Trophoblast cell (in vitro differentiated cells and primary cell): ENCODE measurements at regions not wholly inside any gene's neighbourhood (a gene's known extent, or its start where the extent isn't known, plus 50 kb on each side); places are given as distances from the start of the nearest gene placed in this dataset.

Experiments
- DNase-seq, 2 donors: peaks; one replicate each; pipeline ENCODE4 v3.0.0-alpha.2; 2016
- H2AFZ ChIP-seq: 2 replicates; pipeline ENCODE4 v1.6.1; 2013; ENCODE audit warnings: low read length, moderate library complexity, mild to moderate bottlenecking; ENCODE audit not compliant: insufficient read depth, poor library complexity
- H2AK5ac ChIP-seq: 2 replicates; pipeline ENCODE4 v1.6.1; 2013; ENCODE audit warnings: mild to moderate bottlenecking, low read length
- H2BK120ac ChIP-seq: 2 replicates; pipeline ENCODE4 v1.6.1; 2013; ENCODE audit warnings: low read length, mild to moderate bottlenecking, moderate library complexity; ENCODE audit not compliant: insufficient read depth, poor library complexity
- H2BK12ac ChIP-seq: 2 replicates; pipeline ENCODE4 v1.6.1; 2013; ENCODE audit warnings: mild to moderate bottlenecking, low read length, moderate library complexity
- H2BK5ac ChIP-seq: 2 replicates; pipeline ENCODE4 v1.6.1; 2013; ENCODE audit warnings: low read length, low read depth, moderate library complexity, mild to moderate bottlenecking; ENCODE audit not compliant: poor library complexity
- H3K14ac ChIP-seq: 2 replicates; pipeline ENCODE4 v1.6.1; 2013; ENCODE audit warnings: mild to moderate bottlenecking, low read length
- H3K18ac ChIP-seq: 2 replicates; pipeline ENCODE4 v1.6.1; 2013; ENCODE audit warnings: mild to moderate bottlenecking, low read length
- H3K23ac ChIP-seq: 2 replicates; pipeline ENCODE4 v1.6.1; 2013; ENCODE audit warnings: low read length
- H3K27ac ChIP-seq: 2 replicates; pipeline ENCODE4 v1.5.1; 2013; ENCODE audit warnings: low read depth, mild to moderate bottlenecking, inconsistent platforms, low read length, moderate library complexity
- H3K27me3 ChIP-seq: 2 replicates; pipeline ENCODE4 v1.6.1; 2013; ENCODE audit warnings: inconsistent platforms, mild to moderate bottlenecking, low read length, moderate library complexity; ENCODE audit not compliant: insufficient read depth
- H3K36me3 ChIP-seq, 2 experiments: 1 replicate in 1 of 2; 2 replicates in 1 of 2; pipeline ENCODE4 v1.6.1; 2013; ENCODE audit warnings: low read length in 2 of 2, mild to moderate bottlenecking in 2 of 2, moderate library complexity in 1 of 2; ENCODE audit not compliant: insufficient read depth in 2 of 2, control insufficient read depth in 1 of 2
- H3K4ac ChIP-seq: 2 replicates; pipeline ENCODE4 v1.6.1; 2013; ENCODE audit warnings: low read depth, mild to moderate bottlenecking, low read length, moderate library complexity
- H3K4me1 ChIP-seq, 2 experiments: 1 replicate in 1 of 2; 2 replicates in 1 of 2; pipeline ENCODE4 v1.6.1; 2013; ENCODE audit warnings: low read length in 2 of 2, mild to moderate bottlenecking in 2 of 2, moderate library complexity in 1 of 2; ENCODE audit not compliant: insufficient read depth in 2 of 2, control insufficient read depth in 1 of 2
- H3K4me2 ChIP-seq: 2 replicates; pipeline ENCODE4 v1.6.1; 2013; ENCODE audit warnings: inconsistent platforms, mild to moderate bottlenecking, low read length, moderate library complexity
- H3K4me3 ChIP-seq: 2 replicates; pipeline ENCODE4 v1.5.1; 2013; ENCODE audit warnings: mild to moderate bottlenecking, low read depth, low read length, inconsistent platforms
- H3K79me1 ChIP-seq: one replicate; pipeline ENCODE4 v1.6.1; 2013; ENCODE audit warnings: low read length
- H3K79me2 ChIP-seq: 2 replicates; pipeline ENCODE4 v1.6.1; 2013; ENCODE audit warnings: low read length, mild to moderate bottlenecking; ENCODE audit not compliant: control insufficient read depth, insufficient read depth, poor library complexity
- H3K9ac ChIP-seq: 2 replicates; pipeline ENCODE4 v1.6.1; 2013; ENCODE audit warnings: mild to moderate bottlenecking, low read length
- H3K9me3 ChIP-seq: 2 replicates; pipeline ENCODE4 v1.6.1; 2013; ENCODE audit warnings: low read depth, mild to moderate bottlenecking, control low read depth, inconsistent platforms, low read length; ENCODE audit not compliant: insufficient read depth
- H4K12ac ChIP-seq: 2 replicates; pipeline ENCODE4 v1.6.1; 2013; ENCODE audit warnings: low read depth, mild to moderate bottlenecking, low read length, moderate library complexity
- H4K8ac ChIP-seq: 2 replicates; pipeline ENCODE4 v1.6.1; 2013; ENCODE audit warnings: low read depth, mild to moderate bottlenecking, low read length, moderate library complexity
- H4K91ac ChIP-seq: one replicate; pipeline ENCODE4 v1.6.1; 2013; ENCODE audit warnings: low read depth, mild to moderate bottlenecking, low read length, moderate library complexity
- WGBS: extraction: QIAGEN DNeasy Blood & Tissue Kit; methylation state at CpG from one replicate; pipeline ENCODE4 v1.1.7; 2013; ENCODE audit warnings: missing lambda C conversion rate; ENCODE audit not compliant: insufficient read length, insufficient coverage; ENCODE audit errors: extremely low coverage; 5-methylcytosine and 5-hydroxymethylcytosine counted together

DNA sequence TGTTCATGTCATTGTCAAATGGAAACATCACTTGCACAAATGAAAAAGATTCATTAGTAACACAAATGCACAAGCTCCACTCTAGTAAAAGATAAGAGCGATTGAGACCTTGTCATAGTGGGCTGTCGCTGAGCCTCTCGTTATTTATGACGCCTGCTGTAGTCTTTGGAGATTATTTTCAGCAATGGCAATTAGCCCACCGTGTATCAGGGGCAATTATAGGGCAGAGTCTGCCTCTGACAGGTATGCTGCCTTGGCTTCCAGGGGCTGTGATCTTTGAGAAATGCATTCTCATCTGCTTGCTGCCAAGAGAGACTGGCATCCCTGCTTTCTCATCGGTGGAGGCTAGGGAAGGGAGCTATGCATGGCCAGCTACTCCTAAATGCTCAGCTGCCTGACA lies 426.8 kb upstream of the CLINT1 start:
- Histone ChIP-seq H3K27ac (no peak overlapping the region), H4K12ac (no peak overlapping the region), H2AK5ac (no peak overlapping the region), H2BK12ac (no peak overlapping the region), H3K4me3 (no peak overlapping the region), H2BK120ac (no peak overlapping the region), H3K4ac (no peak overlapping the region), H4K91ac (no peak overlapping the region), H3K14ac (no peak overlapping the region), H3K4me2 (no peak overlapping the region), H3K27me3 (no peaks in the 10 kb centered on the region), H3K18ac (no peak overlapping the region), H3K23ac (no peak overlapping the region), H2AFZ (no peak overlapping the region), H2BK5ac (no peak overlapping the region), H3K9me3 (no peaks in the 10 kb centered on the region), H3K79me1 (no peaks in the 10 kb centered on the region), H4K8ac (no peak overlapping the region), H3K4me1 (no peaks in the 10 kb centered on the region), H3K9ac (no peak overlapping the region), H3K79me2 (no peaks in the 10 kb centered on the region), H3K36me3 (no peaks in the 10 kb centered on the region)
- no peak for DNase-seq
- no CpG with 5 or more reads among the region's 6 CpGs for WGBS

DNA sequence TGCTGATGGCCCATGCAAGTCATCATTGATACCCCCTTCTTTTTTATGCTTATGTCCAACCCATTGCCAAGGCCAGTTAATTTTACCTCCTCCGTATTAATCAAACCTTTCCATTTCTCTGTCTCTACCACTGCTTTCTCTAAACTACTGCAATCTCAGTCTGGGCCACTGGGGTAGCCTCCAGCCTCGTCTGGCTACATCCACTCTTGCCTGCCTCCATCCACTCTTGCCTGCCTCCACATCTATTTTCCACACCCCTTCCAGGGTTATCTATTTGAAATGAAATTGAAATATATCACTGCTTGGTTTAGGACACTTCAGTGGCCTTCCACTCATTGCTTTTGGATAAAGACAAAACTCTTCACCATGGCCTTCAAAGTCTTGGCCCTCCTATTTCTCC lies 425.3 kb upstream of the CLINT1 start:
- H3K18ac ChIP-seq, result no peak overlapping the region
- no peak overlapping the region for H3K23ac ChIP-seq
- H4K12ac ChIP-seq, result no peak overlapping the region
- no peak overlapping the region for H3K9ac ChIP-seq
- no peaks in the 10 kb centered on the region for H3K9me3 ChIP-seq
- H2BK5ac ChIP-seq, result no peak overlapping the region
- no peaks in the 10 kb centered on the region for H3K4me1 ChIP-seq
- H3K4ac ChIP-seq, result no peak overlapping the region
- H2AFZ ChIP-seq, result no peak overlapping the region
- H4K8ac ChIP-seq, result no peak overlapping the region
- H3K4me3 ChIP-seq, result no peak overlapping the region
- H3K14ac ChIP-seq, result no peak overlapping the region
- H3K4me2 ChIP-seq, result no peak overlapping the region
- no peaks in the 10 kb centered on the region for H3K27me3 ChIP-seq
- no peaks in the 10 kb centered on the region for H3K79me2 ChIP-seq
- no peak overlapping the region for H2BK120ac ChIP-seq
- no peaks in the 10 kb centered on the region for H3K36me3 ChIP-seq
- no peak overlapping the region for H2AK5ac ChIP-seq
- no peak overlapping the region for H4K91ac ChIP-seq
- no peaks in the 10 kb centered on the region for H3K79me1 ChIP-seq
- H3K27ac ChIP-seq, result no peak overlapping the region
- H2BK12ac ChIP-seq, result no peak overlapping the region
- DNase-seq, result no peak
- no CpG with 5 or more reads among the region's 2 CpGs for WGBS

DNA sequence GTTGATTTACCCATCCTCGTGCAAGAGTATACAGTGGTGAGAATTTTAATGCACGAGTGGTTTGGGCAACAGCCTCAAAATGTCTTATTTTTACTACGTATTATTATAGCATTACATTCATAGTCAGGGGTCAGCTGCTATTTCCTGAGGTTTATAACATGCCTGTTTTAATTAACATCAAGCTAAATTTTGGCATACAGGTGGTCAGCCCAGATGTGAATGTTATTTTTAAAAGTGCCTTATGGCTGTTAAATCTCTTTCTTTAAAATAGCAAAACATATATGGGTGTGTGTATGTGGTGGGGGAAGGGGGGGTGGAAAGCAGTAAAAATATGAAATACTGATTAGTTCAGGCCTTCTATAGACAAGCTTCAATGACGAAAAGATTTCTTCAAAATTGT lies 424.5 kb upstream of the CLINT1 start:
- Histone ChIP-seq H3K36me3 (no peaks in the 10 kb centered on the region), H3K4me2 (no peak overlapping the region), H3K27me3 (no peaks in the 10 kb centered on the region), H3K4me3 (no peak overlapping the region), H3K14ac (no peak overlapping the region), H3K79me2 (no peaks in the 10 kb centered on the region), H4K12ac (no peak overlapping the region), H3K23ac (no peak overlapping the region), H2AK5ac (no peak overlapping the region), H2BK12ac (no peak overlapping the region), H3K79me1 (no peaks in the 10 kb centered on the region), H2AFZ (no peak overlapping the region), H3K4me1 (no peaks in the 10 kb centered on the region), H2BK120ac (no peak overlapping the region), H3K4ac (no peak overlapping the region), H3K27ac (no peak overlapping the region), H4K8ac (no peak overlapping the region), H4K91ac (no peak overlapping the region), H2BK5ac (no peak overlapping the region), H3K18ac (no peak overlapping the region), H3K9ac (no peak overlapping the region), H3K9me3 (no peaks in the 10 kb centered on the region)
- DNase-seq, result no peak
- WGBS, result no CpG with 5 or more reads among the region's 4 CpGs

DNA sequence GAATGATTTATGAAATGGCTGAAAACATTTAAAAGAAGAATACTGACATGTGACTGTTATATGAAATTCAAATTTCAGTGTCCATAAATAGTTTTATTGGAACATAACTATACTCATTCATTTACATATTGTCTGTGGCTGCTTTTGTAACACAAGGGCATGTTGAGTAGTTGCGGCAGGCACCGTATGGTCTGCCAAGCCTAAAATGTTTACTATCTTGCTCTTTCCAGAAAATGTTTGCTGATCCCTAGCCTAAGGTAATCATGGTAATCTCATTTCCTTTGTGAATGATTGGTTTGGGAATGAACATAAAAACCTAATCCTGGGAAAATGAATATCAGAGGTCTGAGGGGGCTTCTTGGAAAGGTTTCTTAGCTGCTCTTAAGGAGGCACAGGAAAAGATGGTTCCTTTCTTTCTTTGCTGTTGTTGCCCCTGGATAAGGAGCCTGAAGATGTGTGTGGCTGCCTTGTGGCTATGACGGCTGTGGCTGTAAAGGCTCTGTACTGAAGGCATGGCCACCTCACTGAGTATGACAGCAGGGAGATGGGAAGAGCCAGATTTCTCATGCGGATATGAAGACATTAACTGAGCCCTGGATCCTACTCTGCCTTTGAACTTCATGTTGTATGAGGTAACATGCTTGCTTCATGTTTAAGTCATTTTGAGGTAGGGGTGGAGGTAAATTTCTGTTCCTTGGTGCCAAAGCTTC lies 419.4 kb upstream of the CLINT1 start:
- Histone ChIP-seq H3K9ac (no peak overlapping the region), H3K4me3 (no peak overlapping the region), H3K36me3 (no peaks in the 10 kb centered on the region), H3K27me3 (no peaks in the 10 kb centered on the region), H3K14ac (no peak overlapping the region), H3K79me2 (no peaks in the 10 kb centered on the region), H3K79me1 (no peaks in the 10 kb centered on the region), H3K18ac (no peak overlapping the region), H2AFZ (no peak overlapping the region), H3K4ac (no peak overlapping the region), H4K8ac (no peak overlapping the region), H3K23ac (no peak overlapping the region), H2AK5ac (no peak overlapping the region), H3K9me3 (no peaks in the 10 kb centered on the region), H2BK120ac (no peak overlapping the region), H2BK5ac (no peak overlapping the region), H4K12ac (no peak overlapping the region), H4K91ac (no peak overlapping the region), H2BK12ac (no peak overlapping the region), H3K4me1 (no peaks in the 10 kb centered on the region), H3K27ac (no peak overlapping the region), H3K4me2 (no peak overlapping the region)
- no peak for DNase-seq
- WGBS, result no CpG with 5 or more reads among the region's 4 CpGs
